GM18867 (cell line): ENCODE measurements at regions not wholly inside any gene's neighbourhood (a gene's known extent, or its start where the extent isn't known, plus 50 kb on each side); places are given as distances from the start of the nearest gene placed in this dataset.
"Not testable (repeated sequence)": the region's sequence is repeated elsewhere in the genome, so short reads cannot be mapped to it uniquely, and the experiment has no call there.

Experiments used
- ATAC-seq: cut with Tn5 transposase; IDR thresholded peaks from one replicate; pipeline ENCODE4 v1.9.1; 2021; ENCODE audit warnings: mild to moderate bottlenecking, moderate library complexity; ENCODE audit not compliant: unreplicated experiment

DNA sequence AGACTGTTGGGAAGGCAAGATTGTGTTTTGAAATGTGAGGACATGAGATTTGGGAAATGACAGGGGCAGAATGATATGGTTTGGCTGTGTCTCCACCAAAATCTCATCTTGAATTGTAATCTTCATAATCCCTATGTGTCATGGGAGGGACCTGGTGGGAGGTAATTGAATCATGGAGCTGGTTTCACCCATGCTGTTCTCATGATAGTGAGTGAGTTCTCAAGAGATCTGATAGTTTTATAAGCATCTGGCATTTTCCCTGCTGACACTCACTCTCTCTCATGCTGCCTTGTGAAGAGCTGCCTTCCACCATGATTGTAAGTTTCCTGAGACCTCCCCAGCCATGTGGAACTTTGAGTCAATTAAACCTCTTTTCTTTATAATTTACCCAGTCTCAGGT lies 406.2 kb downstream of the KIF20B start:
- ATAC-seq, result not testable (repeated sequence)

DNA sequence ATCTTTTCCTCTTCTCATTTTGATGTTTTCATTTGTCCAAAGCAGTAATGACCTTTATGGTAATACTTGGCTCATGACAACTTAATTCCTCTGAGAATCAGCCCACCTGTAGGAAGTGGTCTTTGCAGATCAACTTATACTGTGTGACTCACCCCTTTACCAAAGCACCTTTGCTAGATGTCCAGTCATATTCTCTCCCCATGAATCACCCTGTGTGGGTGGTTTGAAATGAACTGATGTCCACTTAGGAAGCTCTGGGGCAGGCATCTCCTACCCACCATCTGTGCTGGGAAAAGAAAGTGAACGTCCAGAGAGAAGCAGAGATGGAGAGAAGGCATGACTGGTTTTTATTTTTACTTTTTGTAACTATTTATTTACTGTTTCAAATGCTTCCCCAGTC lies 410.3 kb downstream of the KIF20B start:
- no peak for ATAC-seq

DNA sequence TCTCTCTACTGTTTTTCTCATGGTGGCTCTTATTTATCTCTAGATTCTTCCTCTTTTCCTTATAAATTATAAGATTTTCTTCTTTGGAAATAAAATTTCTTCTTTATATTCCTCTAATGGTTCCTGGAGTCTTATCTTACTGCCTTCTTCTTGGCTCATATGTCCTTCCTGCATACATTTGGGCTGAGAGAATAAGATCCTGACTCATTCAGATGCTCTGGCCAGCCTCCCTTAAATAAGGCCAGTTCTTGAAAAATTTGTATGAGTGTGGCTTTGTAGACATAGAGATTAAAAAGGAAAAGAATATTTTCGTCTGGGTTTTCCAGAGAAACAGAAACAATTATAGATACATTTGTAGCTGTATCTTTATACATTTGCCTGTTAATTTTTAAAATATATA lies 411.3 kb downstream of the KIF20B start:
- ATAC-seq, result no peak

DNA sequence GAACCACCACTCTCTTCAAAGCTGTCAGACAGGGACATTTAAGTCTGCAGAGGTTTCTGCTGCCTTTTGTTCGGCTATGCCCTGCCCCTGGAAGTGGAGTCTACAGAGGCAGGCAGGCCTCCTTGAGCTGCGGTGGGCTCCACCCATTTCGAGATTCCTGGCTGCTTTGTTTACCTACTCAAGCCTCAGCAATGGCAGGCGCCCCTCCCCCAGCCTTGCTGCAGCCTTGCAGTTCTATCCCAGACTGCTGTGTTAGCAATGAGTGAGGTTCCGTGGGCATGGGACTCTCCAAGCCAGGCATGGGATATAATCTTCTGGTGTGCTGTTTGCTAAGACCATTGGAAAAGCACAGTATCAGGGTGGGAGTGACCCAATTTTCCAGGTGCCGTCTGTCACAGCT lies 417.2 kb downstream of the KIF20B start:
- ATAC-seq, result not testable (repeated sequence)

DNA sequence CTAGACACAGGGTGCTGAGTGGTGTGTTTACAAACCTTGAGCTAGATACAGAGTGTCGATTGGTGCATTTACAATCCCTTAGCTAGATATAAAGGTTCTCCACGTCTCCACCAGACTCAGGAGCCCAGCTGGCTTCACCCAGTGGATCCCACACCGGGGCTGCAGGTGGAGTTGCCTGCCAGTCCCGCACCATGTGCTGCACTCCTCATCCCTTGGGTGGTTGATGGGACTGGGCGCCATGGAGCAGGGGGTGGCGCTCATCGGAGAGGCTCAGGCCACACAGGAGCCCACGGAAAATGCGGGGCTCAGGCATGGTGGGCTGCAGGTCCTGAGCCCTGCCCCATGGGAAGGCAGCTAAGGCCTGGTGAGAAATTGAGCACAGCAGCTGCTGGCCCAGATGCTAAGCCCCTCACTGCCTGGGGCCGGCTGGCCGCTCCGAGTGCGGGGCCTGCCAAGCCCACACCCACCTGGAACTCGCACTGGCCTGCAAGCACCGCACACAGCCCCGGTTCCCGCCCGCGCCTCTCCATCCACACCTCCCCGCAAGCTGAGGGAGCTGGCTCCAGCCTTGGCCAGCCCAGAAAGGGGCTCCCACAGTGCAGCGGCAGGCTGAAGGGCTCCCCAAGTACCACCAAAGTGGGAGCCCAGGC lies 418.4 kb downstream of the KIF20B start:
- ATAC-seq, result not testable (repeated sequence)

DNA sequence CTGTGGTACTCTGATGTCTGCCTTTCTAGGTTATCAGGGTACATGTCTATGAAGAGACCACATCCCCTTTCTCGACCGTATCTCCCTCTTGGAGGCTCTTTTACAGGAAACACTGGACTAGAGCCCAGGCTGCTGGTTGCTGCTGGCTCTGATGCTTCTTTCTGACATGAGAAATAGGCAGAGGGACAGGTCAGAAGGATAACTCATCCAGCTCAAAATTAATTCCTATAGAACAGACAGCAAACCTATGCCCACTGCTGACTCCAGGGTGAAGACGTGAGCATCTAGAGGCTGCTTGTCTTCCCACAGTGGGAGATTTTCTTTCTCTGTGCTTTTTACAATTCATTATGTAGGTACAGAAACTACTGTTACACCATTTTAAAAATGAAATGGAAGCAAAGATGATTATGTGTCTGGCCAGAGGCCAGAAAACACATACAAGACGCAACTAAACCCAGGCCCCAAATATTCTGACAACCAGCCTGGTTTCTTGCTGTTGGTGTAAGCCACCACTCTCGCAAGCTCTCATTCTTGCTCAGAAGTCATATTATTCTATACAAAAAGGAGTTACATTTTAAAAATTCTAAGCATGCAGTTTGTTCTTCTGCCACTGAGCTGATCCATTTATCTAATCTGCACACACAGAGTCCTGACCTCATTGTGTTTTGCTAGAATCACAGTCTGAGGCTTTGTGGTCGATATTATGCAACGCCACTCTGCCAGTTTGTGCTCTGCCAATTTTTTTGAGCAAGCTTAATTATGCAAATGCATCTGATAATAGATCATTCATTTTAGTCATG lies 424.3 kb downstream of the KIF20B start:
- no peak for ATAC-seq

DNA sequence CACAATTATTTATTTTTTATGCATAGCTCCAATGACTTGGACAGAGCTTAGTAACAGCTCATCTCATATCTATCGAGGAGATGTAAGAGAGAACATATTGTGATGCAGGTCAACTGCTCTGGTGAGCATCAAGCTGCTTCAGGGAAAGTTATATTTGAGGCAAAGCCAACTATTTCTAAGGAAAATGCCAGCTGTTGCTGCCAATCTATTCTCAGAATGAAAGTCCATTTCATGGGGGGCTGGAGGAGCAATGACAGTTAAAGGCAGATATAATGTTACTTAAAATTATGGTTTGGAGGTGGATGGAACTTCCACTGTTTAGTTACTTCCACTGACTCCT lies 424.8 kb downstream of the KIF20B start:
- ATAC-seq, result no peak

DNA sequence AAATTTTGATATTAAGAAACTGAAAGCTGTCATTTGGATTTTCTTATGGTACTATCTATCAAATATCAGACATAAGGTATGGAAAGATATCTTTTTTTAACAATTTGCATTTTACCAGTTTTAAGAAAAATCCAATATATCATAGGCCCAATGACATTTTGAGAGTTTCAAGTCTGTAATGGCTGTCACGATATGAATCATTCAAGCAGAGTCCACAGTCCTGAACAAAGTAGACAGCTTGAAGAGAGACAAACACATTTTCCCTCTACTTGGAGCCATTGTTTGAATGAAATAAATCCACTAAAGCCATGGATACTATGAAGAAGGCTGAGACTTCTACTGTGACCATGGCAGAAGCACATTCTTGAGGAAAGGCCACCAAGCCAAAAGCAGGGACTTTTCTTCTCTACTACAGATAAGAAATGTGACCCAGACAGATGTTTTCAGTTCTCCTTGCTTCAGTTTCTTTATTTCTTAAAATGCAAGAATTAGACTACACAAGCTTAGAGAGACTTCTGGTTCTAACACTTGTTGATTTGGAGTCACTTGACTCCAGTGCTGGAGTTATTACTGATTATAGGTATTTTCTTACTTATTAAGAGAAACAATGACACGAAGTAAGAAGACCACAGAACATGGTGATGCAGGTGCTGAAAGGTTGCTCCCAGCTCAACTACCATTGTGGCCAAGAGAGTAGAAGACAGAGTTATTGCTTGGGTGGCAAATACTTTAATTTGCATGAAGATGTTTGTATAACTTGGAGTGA lies 429.1 kb downstream of the KIF20B start:
- ATAC-seq, result peak; percentile 78

DNA sequence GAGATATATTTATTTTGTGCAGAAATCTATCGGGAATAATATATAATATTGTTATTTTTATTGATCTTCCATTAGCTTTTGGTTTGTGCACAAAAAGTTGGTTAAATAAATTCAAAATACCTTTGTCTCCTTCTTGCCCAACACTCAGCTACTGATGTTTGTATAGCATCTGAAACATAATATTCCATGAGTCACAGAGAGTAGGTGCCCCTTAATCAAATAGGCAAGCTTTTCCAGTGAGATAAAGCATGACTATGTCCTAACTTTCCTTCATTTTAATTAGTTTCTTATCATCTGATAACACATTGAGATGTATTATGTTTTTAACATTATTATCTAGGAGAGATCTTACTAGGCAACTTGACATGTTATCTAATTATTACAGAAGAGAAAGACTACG lies 432.2 kb downstream of the KIF20B start:
- no peak for ATAC-seq

DNA sequence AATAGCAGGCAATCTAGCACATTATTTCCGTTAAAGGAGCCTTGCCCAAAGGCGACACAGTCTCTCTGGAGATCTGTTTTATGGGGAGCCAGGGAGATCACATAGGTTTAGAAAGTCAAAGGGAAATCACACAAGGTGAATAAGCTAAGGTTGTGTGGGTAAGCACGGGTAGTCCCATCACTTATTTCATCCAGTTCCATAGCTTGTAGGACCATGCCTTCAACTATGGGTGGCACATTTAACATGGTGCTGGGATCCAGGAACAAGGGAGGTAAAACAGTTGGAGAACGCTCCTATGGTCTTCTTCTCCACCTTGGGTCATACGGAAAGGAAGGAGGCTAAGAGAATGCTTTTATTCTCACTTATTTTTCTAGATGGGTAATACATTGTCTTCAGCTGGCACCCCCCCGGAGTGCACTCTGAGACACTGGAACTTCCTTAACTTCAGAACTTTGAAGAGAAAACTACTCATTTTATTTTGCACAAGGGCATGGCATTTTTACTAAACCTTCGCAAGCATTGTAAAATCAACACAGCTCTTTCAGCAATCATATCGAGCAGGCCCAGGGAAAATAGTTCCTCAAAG lies 435.4 kb downstream of the KIF20B start:
- ATAC-seq, result no peak

DNA sequence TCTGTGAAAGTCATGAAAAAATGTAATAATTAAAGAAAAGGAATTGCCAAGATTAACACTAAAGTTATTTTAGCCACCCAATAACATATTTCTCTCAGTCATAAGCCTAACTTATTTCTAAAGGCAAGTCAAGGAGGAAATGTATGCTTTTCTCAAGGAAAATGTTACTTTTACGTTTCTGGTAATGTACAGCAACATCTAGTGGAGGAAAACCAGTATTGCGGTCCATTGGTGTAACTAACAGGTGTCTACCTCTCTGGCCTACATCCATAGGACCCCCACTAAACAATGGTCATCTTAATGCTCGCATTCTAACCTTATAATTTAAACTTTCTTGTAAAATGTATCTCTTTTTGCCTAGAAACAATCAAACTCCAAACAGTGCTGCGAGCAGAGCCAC lies 437.5 kb downstream of the KIF20B start:
- ATAC-seq, result no peak

DNA sequence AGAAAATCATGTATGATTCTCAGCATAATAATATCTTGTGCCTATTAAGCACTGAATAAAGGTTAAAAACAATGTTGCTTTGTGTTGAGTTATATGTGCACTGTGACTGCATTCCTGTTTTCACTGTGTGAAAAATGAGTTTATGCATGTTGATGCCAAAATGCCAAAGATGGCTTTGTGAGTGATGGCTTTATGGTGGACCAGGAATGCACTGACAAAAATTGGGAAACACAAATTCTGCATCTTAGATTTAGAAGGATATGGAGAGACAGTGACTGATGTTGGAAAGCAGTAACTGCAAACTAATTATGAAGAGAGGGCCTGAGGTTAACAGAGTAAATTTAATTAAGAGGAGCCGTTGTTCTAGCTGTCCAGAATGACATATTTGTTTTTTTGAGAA lies 440.4 kb downstream of the KIF20B start:
- no peak for ATAC-seq

DNA sequence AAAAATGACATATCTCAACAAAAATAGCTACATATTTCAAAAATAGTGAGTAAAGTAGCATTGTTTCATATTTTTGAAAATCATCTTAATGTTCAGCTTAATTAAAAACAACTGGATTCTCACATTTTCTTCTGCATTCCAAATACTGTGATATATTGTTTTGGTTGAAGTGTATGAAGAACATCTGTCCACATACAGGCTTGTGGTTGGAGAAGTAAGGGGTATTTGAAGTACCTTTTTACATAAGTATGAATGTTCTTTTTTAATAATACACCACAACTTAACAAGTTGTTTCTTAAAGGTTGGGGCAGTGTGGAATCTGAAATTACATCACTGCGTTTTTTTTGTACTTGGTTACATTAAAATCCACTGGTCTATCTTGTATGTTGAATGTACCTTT lies 442.5 kb downstream of the KIF20B start:
- ATAC-seq, result no peak

DNA sequence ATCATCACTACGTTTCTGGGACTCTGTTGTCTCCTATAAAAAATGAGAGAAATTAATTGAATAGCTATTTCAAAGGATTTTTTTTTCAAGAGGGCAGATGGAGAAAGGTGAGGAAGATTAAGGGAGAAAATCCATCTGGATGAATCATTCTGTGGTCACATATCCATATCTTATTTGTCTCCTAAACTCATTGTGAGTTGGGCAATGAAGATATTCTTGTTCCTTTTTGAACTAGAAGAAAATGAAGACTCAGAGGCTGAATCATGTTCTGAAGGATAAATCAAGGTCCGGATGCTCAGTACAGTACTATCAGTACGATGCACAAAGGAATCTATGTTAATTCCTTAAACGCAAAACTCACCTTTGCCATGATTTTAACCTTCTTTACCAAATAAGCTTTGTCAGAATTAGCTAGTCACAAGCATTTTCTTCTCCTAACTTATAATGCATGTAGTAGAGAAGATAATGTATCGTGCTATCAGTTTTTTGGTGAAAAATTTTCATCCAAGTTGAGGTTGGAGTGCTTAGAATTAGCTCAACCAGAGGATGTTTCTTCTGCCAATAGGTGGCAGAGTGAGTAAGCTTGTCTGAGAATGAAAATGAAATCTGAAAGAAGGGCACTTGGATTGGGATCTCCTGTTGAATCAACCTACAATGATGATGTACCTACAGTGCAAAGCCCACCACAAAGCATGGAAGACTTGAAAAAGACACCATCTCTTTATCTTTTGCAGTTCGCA lies 446.9 kb downstream of the KIF20B start:
- ATAC-seq, result no peak

DNA sequence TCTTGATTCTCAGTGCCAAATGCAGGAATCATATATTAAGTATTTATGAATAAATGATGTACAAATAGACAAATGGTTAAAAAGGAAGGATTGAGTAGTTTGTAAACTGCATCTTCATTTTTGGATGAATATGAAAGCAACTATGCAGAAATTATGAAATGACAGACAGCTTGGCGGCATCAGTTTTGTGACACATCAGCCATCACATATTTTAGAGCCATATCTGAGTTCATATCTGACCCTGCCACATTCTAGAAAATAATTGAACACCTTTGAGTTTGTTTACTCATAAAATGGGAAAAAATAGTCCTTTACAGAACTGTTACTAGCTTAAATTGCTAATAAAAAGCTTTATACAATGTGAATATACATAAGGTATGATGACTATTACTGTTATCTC lies 448.2 kb downstream of the KIF20B start:
- no peak for ATAC-seq

DNA sequence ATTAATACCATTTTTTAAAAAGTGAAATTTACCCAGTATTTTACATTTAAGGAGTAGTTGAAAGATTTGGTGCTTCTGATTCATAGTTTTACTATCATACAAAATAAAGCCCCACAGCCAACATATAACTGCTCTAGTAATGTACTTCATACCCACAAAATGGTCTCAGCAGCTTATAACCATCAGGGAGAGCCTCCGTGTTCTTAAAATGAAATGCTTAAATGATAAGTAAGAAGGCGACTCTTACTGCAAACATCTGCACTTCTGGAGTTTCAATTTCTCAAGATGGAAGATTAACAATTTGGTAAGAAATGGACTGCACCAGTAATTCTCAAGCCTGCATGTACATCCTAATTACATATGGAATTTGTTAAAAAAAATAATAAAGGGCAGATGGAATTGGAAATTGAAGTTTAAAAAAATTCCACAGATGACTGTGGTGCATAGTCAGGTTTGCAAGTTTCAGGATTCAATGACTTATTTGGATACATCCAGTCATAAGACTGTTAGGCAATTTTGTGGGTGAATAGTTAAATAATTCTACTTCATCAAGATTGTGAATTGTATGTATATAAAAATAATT lies 461.0 kb downstream of the KIF20B start:
- ATAC-seq, result no peak

DNA sequence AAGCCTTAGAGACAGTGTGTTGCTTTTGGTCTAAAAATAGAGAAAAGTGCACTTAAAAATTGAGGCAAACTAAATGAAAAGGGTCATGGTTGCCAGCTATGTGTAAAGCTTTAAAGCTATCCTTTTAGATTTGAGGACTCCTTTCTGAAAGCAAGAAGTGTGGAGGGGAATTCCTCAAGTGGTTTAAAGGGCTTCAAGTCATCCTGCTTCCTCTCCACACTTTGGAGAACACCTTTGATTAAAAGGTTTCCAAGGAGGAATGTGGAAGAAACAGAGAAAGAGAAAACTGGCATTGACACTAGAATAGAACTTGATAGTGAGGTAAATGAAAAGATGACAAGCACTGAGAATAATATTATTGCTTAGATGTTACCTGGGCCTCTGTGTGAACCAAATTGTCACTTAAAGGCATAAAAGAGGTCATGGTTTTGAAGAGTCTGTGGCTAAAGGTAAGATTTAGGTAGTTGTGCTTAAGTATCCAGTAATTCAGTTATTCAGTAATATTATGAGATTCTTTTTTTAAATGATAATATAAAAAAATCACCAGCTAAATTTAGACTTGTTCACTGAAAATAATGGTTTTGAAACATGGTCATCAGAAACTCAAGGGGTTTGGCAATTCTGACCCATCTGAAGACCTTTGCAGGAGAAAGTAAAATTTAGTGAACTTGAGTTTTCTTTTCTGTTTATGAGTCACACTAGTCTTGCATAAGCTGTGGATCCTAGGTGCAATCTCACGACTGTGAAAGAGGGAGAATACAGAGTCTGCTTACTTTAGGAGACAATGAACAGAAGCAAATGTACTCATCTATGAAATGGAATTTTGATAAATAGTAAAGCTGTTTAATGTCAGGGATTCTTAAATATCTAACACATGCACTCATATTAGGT lies 466.0 kb downstream of the KIF20B start:
- no peak for ATAC-seq

DNA sequence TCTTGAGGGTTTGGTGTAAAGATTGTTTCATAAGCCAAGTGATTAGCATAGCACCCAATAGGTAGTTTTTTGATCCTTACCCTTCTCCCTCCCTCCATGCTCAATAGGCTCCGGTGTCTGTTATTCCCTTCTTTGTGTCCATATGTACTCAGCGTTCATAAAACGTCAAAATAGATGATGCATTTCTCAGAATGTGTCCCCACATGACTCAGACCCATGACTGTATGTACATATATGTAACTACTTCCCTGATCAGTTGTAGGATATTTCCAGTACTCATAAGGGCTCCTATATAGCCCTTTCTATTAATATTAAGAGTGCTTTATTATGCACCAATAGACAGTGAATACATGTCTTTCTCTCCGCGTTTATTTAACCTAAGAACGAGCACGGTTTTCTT lies 466.9 kb downstream of the KIF20B start:
- no peak for ATAC-seq

DNA sequence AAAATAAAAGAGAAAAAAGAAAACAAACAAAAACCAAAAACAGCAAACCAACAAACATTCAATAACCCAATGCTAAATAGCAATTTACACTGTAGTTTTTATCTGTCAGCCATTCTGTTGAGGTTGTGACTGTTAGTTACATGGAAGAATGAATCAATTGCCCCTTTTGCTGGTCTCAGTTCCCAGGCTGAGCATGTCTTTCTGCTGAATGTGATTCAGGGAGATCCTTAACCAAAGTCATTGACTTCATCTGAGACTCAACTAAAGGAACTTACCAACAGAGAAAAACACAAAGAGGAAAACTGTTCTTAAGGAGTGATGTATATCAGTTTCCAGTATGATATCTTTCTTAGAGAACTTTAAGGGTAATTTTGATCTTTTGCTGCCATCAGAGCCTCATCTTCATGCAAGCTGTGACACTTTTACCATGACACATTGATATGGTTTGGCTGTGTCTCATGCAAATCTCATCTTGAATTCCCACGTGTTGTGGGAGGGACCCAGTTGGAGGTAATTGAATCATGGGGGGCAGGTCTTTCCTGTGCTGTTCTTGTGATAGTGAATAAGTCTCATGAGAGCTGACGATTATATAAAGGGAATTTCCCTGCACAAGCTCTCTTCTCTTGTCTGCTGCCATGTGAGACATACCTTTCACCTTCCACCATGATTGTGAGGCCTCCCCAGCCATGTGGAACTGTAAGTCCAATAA lies 469.8 kb downstream of the KIF20B start:
- ATAC-seq, result no peak
